ENCODE measurements at regions not wholly inside any gene's neighbourhood (a gene's known extent, or its start where the extent isn't known, plus 50 kb on each side); places are given as distances from the start of the nearest gene placed in this dataset.

- TF ChIP-seq ZXDB (tag by site-specific recombination; IDR thresholded peaks at IDR 0.05): no peak
- TF ChIP-seq REST (tag by site-specific recombination; IDR thresholded peaks at IDR 0.05): no peak
- TF ChIP-seq PATZ1 (tag by site-specific recombination; IDR thresholded peaks at IDR 0.05): no peak
- no peak for TF ChIP-seq ZNF658 (tag by site-specific recombination; IDR thresholded peaks at IDR 0.05)
- TF ChIP-seq CTCF (tag by site-specific recombination; IDR thresholded peaks at IDR 0.05): no peak
Measured at GRCh38 chr2:194999771-195000170, 657.3 kb upstream of the SLC39A10 start.
